ENCODE measurements at regions not wholly inside any gene's neighbourhood (a gene's known extent, or its start where the extent isn't known, plus 50 kb on each side); places are given as distances from the start of the nearest gene placed in this dataset.

- TF ChIP-seq CTCF (IDR thresholded peaks at IDR 0.05) (no peak), POLR2A (IDR thresholded peaks at IDR 0.05) (no peak)
These were observed 485.9 kb upstream of the KLF4 start for GRCh38 chr9:107975426-107976010.
